GM19023 (cell line): ENCODE measurements at regions not wholly inside any gene's neighbourhood (a gene's known extent, or its start where the extent isn't known, plus 50 kb on each side); places are given as distances from the start of the nearest gene placed in this dataset.

ENCODE experiments used
- ATAC-seq: cut with Tn5 transposase; IDR thresholded peaks from one replicate; pipeline ENCODE4 v1.9.1; 2021; ENCODE audit warnings: mild to moderate bottlenecking, moderate library complexity; ENCODE audit not compliant: unreplicated experiment

DNA sequence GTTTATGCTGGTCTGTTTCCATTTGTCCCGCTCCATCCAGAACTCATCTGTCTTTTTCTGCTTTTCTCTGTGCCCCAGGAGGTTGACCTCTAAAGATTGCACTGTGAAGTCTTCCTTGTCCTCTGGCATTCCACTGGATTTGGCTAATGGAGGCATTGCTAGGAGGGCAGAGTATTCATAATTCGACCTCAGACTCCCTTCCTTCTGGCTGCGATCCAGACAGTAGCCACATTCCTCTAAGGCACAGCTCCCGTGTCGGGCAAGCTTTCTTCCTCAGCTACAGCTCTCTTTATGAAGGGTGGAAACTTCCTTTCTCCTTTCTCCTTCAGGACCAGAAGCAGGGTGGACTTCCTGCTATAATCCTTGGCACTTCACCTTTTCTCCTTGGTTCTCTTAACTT, 175.9 kb downstream of the BAMBI start:
- ATAC-seq, result no peak

DNA sequence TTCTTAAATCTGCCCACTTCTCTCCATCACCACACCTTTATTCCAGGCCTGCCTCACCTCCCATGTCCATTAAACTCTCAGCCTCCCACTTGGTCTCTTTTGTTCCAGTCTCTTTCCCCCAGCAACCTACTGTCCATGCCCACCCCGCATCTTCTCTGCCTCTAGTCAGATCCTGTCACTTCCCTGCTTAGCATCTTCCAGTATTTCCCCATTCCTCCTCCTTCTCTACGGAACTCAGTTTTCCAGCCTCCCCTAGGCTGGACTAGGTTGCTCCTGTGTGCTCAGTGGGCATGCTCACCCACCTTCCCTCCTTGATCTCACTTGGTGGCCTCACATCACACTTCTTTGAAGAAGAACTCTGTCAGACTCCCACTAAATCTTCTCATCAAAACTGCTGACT, 179.8 kb downstream of the BAMBI start:
- no peak for ATAC-seq

DNA sequence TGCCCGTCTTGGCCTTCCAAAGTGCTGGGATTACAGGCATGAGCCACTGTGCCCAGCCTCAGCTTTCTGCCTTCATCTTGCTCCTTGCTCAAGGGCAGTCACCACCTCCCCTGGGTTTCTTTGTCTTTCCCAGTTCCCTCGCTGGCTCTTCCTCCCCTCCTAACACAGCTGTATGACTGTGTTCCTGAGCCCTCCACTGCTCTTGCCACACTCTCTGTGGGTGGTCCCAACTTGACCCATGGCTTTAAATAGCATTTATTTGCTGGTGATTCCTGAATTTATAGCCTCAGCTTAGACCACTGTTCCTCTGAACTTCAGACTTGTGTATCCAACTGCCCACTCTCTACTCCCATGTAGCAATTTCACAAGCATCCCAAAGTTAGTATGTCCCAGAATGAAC, 181.3 kb downstream of the BAMBI start:
- no peak for ATAC-seq

DNA sequence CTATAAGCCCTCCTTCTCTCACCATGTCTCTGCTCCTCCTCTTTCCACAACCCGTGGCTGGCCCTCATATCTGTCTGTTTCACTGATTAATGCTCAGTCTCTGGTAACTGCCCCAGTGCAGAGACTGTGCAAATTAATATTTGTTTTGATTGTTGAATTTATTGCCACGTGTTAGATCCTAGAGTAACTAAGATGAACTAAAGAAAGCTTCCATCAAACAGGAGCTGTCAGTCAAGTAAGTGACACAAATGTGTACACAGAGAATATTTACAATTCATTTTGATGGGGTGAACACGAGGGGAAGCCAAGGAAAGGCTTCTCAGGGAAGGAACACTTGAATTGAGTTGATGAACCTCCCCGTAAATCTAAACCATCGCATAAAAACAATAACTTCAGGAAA, 182.5 kb downstream of the BAMBI start:
- ATAC-seq, result no peak

DNA sequence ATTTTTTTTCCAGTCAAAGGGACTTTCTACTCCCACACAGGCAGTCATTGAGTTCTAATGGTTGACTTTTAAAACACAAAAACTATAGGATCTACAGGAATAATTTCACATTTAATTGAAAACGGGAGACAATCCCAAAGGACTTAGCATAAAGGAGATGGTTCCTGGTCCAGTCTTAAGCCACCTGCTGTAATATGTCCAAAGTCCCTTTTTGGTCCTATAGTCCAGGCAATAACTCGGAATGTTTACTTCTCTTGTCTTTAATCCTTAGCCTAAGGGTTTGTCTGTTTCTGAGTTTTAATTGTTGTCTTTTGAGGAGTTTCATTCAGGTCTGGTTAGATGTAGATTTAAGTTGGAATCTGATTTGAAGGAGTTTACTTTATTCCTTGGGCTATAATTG, 184.9 kb downstream of the BAMBI start:
- ATAC-seq, result no peak

DNA sequence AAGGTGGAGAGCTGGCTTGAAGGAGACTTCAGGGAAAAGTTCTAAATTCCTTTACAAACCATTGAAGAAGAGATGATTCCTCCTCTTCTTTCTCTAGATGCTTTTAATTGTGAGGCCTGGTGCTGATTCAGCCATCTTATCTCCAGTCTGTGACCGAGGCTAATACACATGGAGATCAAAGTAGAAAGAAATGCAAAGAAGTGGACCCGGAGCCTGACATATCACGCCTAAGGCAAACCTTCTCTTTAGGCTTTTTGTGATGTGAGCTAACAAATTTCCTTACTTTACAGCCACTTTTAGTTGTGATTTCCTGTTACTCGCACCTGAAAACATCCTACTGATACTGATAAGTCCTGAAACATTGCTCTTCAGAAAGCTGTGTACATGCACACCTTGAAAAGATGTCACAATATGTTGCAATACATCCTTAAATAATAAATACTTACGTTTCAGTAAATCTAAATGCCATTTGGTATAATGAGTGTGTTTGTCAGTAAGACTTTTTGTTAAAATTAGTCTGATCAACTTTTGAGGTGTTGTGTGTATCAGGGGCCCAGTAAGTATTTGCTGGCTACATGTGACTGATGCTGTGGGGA, 192.4 kb downstream of the BAMBI start:
- no peak for ATAC-seq

DNA sequence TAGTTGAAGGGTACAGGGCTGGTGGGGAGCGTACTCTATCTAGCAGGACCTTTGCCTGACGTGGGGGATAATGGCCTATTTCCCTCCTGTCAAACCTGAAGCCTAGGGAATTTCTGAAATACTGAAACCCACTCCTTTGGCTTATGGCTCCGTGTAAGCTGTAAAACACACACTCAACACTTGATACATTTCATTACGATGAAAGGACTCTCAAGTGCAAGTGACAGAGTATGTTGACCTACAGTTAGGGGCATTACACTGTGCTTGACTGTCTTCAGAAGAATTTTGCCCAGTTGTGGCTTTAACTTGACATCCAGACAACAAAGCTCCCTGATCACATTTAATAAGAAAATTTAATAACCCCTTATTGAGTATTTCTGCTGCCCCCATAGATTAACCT, 194.3 kb downstream of the BAMBI start:
- ATAC-seq, result no peak

DNA sequence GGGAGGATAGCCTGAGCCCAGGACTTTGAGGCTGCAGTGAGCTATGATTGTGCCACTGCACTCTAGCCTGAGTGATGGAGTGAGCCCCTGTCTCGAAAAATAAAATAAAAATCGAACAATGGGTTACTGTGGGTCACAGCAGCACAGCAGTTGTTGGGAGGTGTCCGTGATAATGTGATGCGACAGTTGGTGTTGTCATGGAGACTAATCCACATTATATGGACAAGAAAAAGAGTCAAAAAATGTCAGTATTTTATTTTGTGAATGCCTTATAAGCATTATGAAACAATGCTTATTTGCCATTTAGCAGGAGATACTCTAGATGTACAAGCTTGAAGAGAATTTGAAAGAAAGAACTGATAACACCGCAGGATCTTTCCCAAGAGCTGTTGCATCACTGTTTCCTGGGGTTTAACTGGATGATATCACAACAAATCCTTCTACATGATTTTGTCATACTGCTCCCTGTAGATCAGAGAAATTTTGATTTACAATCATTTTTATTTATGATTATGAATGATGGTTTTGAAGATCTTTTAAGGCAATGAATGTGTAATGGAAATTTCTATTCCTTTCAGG, 195.4 kb downstream of the BAMBI start:
- ATAC-seq, result no peak

DNA sequence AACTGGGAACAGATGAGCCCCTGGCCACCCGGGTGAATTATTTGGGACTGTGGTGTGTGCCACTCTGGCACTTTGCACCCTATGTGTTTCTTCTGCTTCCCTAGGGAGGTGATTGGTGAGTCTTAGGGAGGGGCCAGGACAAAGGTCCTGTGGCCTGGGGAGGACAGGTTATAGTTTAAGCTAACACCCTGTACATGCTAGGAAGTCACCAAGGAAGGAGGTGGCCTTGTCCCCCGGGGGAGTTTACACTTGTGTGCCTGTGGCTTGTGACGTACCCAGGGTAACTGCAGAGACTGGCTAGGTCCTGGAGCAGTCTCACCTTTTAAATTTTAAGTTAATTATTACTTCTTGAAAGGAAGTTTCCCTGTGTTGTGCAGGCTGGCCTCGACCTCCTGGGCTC, 196.2 kb downstream of the BAMBI start:
- ATAC-seq, result no peak

DNA sequence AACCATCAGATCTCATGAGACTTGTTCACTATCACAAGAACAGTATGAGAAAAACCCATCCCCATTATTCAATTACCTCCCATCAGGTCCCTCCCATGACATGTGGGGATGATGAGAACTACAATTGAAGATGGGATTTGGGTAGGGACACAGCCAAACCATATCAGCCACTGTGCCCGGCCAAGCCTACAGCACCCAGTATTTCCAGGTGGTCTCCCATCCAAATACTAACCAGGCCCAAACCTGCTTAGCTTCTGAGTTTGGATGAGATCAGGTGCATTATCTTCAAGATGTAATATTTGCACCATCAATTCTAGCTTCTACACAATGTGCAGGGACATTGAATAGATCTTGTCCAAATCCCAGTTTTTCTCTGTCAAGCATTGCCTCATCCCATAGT, 196.9 kb downstream of the BAMBI start:
- no peak for ATAC-seq

DNA sequence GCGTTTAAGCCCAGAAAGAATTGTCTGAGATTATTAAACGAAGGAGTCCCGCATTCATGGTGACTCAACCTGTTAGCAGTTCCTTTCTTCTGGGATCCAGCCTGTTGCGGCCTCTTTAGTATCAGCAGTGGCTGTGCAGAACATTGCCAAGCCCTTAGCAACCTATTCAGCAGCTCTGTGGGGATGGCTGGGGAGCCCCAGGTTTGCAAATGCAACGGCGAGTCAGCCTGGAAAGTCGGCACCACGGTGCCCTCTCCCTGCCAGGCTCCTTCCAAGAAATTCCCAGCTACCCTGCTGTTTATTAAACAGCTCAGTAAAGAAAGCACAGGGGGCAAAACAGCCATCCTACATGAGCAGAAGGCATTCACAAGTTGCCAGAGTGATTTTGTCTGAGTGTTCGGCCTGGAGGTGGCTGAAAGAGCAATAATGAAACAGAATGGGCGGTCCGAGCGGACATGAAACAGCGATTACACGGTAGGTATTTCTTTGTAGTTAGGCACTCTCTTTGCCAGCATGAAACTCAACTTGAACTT, 198.3 kb downstream of the BAMBI start:
- ATAC-seq, result no peak

DNA sequence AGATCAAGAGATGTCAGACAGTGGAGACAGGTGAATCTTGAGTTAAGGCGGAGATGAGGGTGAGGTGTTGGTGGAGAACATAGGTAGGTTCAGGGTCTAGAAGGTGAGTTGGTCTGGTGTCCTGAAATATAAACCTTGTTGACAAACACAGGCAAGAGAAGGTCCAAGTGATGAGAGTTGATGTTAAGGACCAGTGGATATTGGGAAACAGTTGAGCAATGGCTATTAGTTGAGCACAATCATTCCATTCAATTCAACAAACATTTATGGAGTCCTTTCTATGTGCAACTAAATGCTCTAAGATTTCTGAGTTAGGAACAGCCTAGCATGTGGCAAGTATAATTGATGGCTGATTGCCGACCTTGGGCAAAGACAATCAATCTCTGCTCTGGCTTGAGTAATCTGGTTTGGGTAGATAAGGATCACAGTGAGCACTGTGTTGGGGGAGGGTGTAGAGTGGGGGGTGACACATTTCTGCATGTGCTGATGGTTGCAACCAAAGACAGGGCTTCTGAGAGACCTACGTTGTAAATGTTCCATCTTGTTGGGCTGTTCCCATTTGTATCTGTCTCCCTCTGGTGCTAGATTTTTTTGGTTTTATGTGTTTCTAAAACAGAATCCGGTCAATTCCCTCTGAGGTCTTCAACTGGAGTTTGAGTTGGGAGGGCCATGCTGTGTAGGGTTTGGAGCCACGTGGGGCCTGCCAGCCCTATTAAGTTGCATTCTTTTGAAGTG, 201.1 kb downstream of the BAMBI start:
- no peak for ATAC-seq

DNA sequence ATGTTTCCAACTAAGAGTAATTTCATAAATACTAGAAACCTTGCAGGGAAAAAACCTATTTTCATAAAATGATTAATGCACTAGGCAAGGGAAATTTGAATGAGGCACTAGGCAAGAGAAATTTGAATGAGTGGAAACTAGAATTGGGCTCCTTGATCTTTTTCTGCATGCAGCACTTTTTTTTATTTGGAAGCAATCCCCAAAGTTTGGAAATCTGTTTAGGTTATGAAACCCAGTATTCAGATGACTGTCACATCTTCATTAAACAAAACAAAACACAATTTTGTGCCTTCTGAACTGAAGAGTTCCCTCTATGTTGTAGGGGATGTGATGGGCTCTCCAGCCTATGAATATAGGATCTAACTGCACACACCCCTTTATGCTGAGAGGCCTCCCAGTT, 201.9 kb downstream of the BAMBI start:
- ATAC-seq, result no peak

DNA sequence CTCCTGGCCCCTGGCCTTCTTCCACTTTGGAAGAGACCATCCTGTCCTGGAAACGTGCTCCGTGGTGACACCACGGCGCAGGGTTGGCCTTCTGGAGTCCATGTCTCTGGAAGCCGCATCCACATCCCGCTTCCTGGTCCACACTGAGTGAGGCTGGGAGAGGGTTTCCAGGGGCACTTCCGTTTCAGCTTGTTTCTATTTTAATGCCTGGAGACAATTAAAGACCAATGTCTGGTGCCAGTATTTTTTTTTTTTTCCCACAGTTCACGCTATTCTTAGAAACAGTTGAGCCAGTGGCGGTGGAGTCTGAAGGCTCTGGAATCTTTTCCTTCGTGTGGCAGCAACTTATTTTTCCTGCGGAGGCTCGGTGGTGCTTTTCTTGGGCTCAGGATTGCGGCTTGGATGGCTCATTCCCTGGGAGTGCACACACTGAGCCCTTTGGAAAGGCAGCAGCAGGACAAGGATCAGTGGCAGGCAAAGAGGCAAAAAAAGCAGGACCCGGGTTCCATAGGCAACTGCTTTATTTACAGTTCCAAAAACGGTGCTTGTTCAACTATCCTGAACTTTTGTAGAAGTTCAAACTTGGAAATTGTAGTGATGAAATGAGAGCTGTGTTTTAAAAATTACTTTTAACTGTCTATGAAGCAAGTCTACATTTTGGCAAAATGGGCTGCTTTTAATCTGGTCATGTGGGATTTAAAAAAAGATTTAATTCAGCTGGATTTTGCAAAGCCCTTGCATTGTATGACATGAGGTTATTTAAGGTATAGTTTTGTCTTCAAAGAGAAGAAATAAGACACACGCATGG, 202.8 kb downstream of the BAMBI start:
- no peak for ATAC-seq

DNA sequence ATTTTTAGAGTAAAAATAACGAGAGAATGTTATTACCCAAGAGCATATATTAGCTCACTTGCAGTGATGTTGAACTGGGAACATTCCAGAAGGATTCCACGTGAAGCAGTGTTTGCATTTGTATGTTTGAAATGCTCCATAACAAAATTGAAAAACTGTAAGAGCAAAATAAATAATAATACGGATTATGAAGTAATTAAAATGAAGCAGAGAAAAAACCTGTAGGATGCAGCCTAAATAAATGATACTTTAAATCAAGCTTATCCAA, 203.3 kb downstream of the BAMBI start:
- ATAC-seq, result no peak

DNA sequence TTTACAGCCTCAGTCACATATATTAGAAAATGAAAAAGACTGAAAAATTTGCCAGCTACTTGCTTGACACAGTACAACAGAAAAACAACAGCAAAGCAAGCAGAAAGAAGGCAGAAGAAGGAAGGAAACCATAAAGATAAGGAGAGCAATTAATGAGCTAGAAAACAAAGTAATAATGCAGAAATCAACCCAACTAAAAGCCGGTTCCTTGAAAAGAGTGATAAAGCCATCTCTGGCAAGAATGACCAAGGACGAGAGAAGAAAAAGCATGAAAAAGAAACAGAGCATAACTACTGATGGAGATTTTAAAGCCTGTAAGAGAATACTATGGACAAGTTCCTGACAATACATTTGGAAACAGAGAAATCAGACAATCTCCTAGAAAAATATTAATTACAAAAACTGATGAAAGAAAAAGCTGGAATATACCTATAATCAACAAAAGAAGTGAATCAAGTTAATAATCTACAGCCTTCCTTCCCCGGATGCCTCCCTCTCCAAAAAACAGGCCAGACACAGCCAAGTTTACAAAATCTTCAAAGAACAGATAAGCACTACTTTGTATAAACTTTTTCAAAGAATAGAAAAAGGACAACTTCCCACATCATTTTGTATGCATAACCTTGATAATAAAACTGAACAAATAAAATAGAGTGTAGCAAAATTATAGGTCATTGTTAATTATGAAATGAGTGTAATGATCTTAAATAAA, 204.0 kb downstream of the BAMBI start:
- ATAC-seq, result no peak

DNA sequence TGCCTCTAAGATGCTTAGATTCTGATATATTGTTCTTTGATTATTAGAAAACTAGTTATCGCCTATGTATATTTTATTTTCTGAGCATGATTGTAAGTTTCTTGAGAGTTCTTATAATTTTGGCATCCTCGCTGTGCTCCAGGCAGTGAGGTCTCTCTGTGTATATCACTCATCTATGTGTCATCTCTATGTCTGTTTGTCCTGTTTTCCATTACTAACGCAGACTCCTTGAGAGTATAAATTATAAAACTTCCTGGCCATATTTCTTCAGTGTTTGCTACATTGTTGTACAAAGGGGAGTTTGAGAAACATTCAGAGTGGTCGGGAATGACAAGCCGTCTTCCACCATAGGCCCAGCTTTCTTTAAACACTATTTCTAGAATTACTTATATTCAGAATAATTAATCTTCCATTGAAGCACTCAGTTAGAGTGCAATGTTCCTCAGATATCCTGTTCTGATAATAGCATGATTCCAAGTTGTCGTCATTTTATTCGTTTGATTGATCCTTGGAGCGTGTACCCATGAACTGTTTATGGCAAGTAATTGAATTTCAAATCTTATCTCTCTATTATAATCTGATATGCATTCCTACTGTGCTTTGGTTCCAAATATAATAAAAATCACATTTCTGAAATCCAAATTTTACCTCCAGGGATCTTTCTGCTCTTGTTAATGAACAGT, 206.6 kb downstream of the BAMBI start:
- ATAC-seq, result no peak

DNA sequence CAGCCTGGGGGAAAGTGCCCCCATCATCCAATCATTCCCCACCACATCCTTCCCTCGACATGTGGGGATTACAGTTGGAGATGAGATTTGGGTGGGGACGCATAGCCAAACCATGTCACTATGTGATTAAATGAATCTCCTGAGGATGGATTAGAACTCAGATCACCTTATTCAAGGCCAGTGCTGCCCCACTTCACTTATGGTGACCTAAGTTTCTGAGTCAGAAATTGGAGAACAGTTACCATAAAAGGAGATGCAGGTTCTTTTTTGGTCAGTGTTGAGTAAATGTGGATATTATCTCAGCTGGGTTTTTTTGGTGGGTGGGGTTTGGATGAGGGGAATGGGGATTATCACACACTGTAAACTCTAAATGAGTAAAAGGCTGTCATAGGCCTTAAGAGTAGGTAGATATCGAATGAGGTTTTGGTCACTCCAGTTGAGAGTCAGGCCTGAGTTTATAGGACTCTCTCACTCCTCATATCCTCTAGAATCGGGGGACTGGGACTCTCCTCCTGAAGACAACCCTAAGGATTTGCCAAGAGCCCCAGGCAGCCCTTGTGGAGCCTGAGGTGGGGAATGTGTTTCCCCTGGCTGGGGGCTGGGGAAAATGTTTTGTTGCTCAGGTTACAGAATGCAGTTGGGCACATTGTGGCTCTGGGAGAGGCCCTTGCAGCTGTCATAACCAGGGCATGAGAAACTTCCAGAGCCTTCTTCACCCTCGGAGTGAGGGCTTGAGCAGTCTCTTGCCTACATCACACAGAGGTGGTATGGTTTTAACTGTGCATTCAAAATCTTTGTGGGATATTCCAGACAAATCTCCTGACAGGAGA, 213.0 kb downstream of the BAMBI start:
- ATAC-seq, result no peak

DNA sequence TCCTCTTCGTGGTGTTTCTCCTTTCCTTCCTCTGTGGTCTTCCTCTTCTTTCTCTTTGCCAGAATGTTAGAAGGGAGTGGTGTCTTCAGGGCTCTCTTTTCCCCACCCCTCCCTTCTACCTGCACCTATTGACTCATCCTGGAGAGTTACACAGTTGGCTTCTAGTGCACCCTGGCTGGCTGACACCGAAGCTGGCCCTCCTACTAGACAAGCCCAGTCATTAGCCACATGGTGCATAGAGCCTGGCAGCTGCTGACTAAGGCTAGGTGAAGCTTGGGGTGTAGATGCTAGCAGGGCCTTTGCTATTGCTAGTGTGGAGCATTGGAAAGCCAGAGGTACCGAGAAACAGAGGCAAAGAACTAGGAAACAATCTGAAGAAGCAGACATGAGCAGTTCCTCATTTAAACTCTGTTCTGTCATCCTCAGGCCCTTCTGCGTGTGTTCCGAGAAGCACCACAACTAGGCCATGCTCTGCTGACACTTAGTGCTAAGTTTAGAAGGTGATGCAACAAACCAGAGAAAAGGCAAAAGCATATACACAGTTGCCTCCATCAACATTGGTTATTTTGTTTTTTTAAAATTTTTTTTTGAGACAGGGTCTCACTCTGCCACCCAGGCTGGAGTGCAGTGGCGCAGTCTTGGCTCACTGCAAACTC, 213.9 kb downstream of the BAMBI start:
- no peak for ATAC-seq
